HG02798 (cell line): ENCODE measurements at regions not wholly inside any gene's neighbourhood (a gene's known extent, or its start where the extent isn't known, plus 50 kb on each side); places are given as distances from the start of the nearest gene placed in this dataset.

Source experiments
- ATAC-seq: cut with Tn5 transposase; IDR thresholded peaks from one replicate; pipeline ENCODE4 v1.9.1; 2021; ENCODE audit warnings: mild to moderate bottlenecking; ENCODE audit not compliant: unreplicated experiment, poor library complexity

DNA sequence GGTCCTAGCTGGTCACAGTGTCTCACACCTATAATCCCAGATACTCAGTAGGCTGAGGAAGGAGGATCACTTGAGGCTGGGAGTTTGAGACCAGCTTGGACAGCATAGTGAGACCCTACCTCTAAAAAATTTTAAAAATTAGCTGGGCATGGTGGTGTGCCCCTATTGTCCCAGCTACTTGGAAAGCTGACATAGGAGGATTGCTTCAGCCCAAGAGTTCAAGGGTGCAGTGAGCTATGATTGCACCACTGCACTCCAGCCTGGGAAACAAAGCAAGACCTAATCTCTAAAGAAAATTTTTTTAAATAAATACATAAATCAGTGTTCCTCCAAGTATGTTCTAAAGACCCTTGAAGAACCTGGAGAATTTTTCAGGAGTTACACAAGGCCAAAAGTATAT, 50.6 kb upstream of the GNAO1 start:
- no peak for ATAC-seq

DNA sequence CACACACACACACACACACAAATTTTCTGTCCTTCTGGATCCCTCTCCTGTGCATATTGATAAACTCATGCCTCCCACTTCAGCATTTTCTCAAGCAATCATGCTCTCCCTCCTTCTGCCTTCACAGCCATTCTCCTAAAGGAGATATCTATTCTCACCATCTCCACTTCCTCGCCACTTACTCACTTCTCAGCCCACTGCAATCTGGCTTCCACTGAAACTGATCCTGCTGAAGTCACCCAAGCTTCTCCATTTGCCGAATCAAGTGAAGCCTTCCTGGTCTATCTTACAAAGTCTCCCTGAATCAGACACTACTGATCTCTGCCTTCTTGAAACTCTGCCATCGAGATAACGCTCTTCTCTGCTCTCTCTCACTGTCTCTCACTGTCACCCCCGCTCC, 54.0 kb upstream of the GNAO1 start:
- no peak for ATAC-seq

DNA sequence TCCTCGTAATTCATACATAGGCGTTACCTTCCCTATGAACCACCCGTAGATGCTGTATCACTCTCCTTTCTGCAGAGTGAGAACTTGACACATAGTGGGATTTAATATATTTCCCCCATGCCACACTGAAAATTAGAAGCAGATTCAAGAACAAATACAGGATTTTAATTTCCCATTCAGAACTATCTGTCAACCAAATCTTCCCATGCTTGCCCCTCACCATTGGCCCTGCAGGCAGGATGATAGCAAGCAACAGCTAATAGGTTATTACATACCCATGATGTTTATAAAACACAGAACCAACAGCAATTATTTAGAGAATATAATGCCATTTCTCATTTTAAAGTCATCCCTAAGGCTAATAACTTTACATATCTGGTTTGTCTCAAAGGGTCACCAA, 55.0 kb upstream of the GNAO1 start:
- ATAC-seq = no peak

DNA sequence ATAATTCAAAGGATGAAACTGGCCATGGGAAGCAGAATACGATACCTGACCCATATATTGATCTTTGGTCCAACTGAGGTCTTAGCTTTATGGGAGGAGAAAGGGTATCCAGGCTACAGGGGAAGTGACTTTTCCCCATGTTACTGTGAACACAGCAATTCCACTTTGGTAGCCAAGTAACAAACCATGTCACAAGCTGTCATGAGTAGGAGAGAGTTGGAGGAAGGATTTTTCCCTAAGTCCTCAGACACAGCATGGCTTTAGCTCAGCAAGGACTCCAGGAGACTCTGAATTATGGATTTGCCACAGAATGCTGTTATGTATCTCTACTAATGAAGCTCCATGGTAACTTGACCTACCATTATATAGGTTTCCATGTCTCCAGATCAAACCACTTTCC, 56.5 kb upstream of the GNAO1 start:
- no peak for ATAC-seq

DNA sequence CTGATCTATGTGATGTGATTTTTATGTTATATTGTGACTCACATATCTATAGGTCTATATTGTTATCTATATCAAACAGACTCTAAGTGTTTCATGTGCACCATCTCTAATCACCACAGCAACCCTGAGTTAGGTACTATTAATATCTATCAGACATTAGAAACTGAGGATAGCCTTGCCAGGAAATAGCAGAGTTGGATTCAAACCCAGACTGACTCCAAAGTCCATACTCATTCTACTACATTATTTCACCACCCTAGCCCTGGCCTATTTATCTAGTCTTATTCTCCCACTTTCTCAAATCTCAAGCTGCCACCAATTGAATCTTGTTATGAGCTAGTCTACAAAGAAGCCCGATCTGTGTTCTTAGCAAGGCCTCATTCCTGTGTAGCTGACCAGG, 65.4 kb upstream of the GNAO1 start:
- ATAC-seq = no peak

DNA sequence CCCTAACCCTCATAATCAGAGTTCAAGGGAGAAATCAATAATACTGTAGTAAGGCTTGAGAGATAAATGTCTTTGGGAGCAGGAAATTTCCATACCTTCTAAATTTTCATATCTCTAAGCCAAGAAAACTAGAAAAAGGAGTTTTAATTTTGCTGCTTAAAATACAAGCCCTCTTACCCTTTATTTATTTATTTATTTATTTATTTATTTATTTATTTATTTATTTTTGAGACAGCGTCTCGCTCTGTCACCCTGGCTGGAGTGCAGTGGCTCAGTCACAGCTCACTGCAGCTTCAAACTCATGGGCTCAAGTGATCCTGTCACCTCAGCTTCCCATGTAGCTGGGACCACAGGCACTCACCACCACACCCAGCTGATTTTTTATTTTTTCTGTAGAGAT, 69.0 kb upstream of the GNAO1 start:
- ATAC-seq = no peak

DNA sequence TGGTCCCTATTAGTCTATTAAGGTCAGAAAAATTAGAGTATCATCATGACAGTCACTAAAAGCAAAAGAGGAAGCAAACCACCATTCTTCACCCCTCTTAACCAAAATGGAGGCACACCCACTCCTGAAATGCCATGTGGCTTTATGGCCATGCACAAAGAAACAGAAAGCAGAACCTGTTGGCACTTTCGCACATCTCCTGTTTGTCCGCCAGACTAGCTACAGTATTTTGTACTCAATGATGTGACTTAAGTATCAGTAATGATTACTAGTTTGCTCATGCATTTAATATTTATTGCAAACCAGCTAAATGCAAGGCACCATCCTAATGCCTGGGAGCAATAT, 70.2 kb upstream of the GNAO1 start:
- ATAC-seq = no peak

DNA sequence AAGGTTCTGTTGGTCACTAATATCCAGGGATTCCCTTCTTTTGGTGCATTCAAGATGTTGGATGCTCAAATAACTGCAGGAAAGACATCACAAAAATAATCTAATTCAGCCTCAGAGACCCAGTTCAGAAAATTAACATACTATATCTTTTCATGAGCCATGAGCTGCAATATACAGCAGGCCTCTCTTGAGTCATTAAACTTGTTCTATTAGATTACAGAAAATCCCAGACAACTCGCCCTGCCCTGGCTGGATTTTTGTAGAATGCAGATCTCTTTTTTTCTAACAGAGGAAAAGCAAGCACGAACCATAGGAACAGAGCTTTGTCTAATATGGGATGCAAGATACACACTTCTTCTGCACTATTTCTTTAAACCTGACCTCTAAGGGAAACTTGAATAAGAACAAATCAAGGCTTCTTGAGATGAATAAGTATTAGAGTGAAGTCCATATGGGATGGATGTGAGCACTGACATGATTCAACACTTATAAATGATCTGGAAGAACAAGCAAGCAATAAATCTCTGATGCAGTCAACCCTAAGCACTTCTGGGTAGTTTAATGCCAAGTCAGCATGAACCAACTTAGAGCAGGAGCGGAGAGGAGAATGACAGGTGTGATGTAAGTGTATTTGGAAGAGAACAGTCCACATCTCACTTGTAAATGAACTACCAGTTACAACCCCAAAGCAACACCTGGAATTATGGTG, 70.7 kb upstream of the GNAO1 start:
- ATAC-seq = no peak

DNA sequence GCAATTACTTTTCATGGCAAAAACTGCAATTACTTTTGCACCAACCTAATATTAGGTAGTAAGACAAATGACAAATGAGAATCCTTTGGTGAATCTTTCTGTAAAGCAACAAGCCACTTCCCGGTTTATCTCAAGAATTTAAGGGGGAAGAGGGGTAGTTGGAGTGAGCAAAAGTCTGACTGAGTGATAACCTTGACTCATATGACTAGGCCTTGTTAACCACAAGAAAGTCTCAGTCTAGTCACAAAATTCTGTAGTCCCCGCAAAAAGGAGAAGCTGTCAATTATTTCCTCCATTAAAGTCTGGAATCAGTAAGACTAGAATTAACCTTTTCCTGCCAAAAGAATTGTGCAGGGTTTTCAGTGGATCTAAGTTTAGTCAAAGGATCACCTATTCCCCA, 72.2 kb upstream of the GNAO1 start:
- ATAC-seq = no peak

DNA sequence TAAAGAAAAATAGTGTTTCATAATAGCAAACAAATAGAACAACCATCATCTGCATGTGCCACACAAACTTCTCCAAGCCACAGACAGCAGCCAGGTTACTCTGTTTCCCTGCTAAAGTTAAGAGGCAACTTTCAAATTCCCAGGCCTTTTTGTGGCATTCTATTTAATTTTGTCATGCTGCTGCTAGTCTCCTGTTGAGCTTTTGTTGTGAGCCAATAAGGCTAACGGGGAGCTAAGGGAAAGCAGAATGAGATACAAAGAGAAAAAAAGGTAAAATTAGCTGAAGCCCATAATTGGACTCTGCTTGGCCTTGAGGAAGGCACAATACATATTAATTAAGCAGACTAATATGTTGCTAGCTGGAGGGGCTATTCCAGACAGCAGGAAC, 74.7 kb upstream of the GNAO1 start:
- ATAC-seq = no peak

DNA sequence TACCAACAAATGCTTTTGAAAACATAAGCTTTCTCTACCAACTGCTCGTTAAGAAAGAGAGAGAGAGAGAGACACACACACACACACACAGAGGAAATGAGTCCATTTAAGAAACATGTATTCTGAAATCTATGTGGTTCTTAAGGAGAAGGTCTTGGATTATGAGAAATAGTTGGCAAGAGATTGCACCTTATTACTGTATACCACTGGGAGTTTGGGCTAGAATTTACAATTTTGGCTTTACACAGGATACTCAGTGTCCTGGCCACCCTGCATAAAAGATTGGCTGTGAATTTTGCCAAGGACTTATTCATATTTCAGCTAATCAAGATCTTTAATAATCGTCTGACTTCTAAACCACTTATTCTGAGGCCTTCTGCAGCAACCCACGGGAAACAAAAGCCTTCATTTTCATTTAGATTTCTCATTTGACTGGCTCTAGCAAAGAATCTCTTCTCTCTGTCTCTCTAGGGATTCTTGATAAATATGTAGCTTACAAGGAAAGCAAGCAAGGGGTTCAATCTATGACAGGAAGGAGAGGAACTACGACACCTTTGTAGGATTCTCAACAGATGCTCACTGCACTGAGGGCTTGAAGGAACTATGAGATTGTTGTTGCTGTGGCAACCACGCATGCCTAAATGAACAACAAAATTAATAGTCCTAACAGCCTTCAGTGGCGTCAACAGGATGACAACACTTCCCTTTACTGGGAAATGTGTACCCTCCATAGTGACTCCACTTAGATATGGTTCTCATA, 75.3 kb upstream of the GNAO1 start:
- ATAC-seq = no peak

DNA sequence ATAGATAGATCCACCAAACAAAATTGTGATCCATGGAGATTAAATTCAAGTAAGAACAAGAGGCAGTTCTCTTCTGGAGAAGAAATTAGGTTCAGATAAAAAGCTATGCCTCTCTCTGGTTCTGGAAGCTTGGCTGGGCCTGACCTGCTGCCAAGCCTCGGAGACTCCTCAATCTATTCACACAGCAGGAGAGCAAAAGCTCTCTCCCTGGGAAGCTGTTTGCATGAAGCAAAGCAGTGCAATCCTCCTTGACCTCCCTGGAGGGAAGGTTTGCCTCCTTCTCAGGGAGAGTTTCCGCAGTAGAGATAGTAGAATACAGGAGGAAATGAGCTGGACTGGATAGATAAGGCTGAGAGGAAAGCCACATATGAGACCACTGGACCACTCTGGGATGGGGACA, 78.1 kb upstream of the GNAO1 start:
- no peak for ATAC-seq

DNA sequence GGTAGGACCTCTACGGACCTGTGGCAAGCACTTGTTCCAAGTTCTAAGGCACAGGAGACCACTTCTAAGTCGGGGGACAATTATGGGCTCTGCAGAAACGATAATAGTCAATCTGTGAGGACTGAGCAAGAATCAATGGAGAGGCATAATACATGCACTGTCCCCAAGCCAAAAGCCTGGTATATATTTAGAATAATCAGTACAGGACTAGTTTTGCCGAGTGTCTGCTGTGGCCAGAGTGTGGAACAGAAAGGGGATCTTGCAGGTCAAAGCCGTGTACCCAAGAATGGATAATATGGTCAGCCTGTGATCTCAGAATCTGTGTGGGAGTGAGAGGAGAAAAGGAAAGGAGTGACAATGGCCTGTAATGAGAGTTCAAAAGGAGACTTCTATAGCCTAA, 80.2 kb upstream of the GNAO1 start:
- no peak for ATAC-seq

DNA sequence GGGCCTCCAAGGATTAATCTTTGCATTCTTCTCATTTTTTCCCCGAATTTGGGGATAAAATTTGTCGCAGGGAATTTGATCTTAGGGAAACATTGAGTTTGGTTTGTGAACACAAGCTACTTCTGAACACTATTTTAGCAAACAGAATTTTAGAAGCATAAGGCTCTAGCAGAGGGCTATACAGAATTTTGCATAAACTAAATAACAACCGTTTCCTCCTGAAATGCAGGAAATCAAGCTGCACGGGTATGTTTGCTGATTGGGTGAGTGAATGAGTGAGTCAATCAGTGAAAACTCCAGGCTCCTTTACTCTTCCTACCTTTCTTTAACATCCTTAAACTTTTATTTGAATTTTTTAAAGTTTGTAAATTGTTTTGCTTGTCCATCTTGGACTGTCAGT, 81.3 kb upstream of the GNAO1 start:
- ATAC-seq = no peak

DNA sequence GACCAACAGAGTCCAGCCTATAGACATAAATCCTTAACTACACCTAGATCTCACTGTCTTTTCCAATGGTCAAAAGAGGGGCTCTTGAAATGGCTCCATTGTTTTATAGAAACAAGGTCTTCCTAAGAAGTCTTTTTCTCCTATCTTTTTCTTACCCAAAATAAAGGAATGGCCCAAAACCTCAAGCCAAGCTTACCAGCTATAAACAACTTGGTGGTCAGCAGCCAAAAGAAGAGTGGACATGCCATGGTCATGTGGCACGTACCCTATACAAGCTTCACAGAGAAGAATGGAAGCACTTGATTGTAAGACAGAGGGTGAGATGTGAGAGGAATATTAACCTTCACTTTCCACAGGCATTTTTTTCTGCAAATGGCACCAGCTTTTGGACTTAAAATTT, 82.1 kb upstream of the GNAO1 start:
- no peak for ATAC-seq

DNA sequence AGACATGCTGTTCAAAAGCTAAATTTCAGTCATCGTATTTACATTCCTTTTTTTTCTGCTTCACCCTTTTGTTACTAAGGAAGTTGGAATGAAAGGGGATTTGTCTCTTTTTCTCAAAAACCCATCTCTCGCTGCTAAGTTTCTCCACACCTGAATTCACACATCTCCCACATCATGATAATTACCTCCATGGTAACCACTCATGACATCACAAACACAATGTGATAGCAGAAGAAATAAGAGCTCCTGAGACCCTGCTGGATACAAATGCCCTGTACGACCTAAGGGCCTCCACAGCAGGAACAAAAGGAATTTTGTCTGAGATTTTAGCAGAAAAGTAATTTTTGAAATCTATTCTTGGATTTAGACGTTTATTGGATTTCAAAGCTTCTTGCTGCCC, 82.6 kb upstream of the GNAO1 start:
- ATAC-seq = no peak

DNA sequence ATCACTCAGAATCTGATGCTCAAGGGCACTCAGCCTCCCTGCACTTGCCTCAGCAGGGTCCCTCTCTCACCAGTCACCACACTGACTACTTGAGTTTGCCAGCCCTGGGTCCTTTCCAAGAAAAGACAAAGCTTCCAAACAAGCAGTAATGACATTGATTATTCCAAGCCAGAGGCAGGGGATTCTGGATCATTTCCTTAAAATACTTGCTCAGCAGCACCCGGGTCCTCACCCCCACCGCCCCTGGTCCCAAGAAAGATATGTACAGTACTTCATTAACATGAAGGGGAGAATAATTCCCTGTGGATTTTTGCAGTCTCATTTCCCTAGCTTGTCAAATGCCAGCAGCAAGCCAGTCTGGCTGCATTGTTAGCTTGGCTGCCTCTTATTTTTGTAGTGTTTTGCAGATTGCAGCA, 83.2 kb upstream of the GNAO1 start:
- no peak for ATAC-seq

DNA sequence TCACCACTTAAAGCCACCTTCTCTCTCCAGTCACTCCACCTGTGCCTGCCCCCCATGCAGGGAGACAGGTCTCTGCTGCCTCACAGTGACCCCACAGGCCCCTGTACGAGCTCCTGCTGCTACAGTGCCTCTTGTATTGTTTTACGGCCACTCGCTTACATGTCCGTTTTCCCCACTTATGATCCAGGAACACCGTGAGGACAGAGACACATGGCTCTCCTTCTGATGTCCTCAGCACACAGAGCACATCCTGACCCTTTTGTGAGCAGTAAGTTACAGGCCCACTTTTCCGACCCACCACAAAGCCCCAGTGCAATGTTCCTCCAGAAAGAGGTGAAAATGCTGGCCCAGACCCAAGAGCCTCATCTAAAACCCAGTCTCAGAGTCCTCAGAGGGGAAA, 84.8 kb upstream of the GNAO1 start:
- no peak for ATAC-seq

DNA sequence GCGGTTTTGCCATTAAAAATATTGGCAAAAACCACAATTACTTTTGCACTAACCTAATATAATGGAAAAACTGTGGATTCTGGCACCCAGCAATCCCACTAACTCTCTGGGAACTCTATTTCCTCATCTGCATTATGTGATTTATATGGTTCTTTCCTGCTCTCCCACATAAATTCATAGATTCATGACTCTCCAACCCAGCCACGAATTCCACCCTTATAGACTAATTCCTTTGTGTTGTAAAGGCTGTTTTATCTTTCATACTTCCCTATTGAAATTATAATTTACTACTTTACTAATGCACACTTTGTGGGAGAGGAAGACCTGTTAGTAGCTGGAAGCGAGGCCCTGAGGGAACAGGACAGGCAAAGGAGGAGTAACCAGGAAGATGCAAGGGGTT, 88.4 kb upstream of the GNAO1 start:
- no peak for ATAC-seq

DNA sequence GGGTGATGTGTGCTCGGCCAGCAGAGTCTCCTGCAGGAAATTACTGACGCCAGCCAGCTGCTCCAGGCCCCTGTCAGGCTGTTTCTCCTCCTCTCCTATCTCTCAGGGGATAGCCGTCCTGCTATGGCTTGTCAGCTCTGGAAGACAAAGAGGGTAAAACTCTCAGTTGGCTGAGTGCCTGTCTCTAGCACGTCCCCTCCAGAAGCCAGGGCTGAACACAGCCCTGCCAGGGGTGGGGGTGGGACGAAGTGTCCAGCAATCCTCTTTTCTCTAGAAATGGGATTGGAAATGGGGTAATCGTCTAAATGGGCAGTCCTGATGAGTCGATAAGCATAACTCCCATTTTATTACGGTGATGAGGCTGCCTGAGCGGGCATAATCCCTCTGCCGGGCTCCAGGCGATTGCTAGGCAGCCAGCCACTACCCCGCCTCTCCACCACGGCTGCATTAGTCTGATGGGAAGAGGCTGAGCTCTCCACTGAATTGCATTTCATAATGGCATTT, 89.1 kb upstream of the GNAO1 start:
- ATAC-seq = no peak

DNA sequence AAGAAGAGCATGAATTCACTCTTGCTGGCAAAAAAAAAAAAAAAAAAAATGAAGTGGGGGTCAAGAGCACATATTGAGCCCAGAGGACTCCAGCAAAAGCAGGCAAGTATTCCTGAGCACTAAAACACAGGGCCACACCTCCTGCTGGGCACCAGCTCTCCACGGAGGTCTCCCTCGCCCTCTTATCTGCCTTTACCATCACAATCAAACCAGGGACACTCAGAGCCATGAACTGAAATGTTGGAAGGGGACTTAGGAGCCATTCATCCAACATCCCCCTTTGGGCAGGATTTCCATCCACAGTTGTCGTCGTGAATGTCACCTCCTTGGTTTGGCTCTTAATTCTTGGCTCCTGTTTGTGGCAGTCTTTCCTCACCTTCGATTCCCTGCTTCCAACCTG, 89.8 kb upstream of the GNAO1 start:
- no peak for ATAC-seq

DNA sequence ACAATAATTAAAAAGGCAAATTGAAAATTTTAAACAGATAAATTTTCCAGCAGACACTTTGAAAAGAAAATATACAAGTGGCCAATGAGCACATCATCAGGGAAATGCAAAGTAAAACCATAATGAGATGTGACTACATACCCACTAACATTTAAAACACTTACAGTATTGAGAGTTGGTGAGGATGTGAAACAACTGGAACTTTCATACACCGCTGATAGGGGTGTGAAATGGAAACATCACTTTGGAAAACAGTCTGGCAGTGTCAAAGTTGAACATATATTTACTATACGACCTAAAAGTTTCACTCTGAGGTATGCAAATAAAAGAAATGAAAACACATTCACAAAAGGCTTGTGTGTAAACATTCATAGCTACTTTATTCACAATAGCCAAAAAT, 94.0 kb upstream of the GNAO1 start:
- no peak for ATAC-seq
